Stimulated activated CD8-positive, alpha-beta memory T cell treated with anti-CD3 and anti-CD28 coated beads, Interleukin-7, amount 100 ng/mL, for 24 hours (primary cell): ENCODE measurements at regions not wholly inside any gene's neighbourhood (a gene's known extent, or its start where the extent isn't known, plus 50 kb on each side); places are given as distances from the start of the nearest gene placed in this dataset.
"Not testable (repeated sequence)": the region's sequence is repeated elsewhere in the genome, so short reads cannot be mapped to it uniquely, and the experiment has no call there.

Experiments used
- DNase-seq: peaks from one replicate; pipeline ENCODE4 v3.0.0-alpha.2; 2020; ENCODE audit warnings: low read depth

- no peak for DNase-seq
Measured at GRCh38 chr5:14942212-14942611, 70.6 kb upstream of the ANKH start.

GRCh38 chr5:14937254-14937653 is 65.7 kb upstream of the ANKH start:
- no peak for DNase-seq

- DNase-seq, result no peak
Measured at GRCh38 chr5:14936588-14936987, 65.0 kb upstream of the ANKH start.

GRCh38 chr5:14935341-14935740 is 63.8 kb upstream of the ANKH start:
- DNase-seq, result no peak

GRCh38 chr5:14932902-14933469 is 61.4 kb upstream of the ANKH start:
- no peak for DNase-seq

- DNase-seq, result no peak
Measured at GRCh38 chr5:14930486-14930885, 58.9 kb upstream of the ANKH start.

- DNase-seq, result no peak
Measured at GRCh38 chr5:14929293-14930065, 57.9 kb upstream of the ANKH start.

- DNase-seq, result no peak
Measured at GRCh38 chr5:14928661-14929060, 57.1 kb upstream of the ANKH start.

GRCh38 chr5:14925326-14925725 is 53.7 kb upstream of the ANKH start:
- no peak for DNase-seq

GRCh38 chr5:14922952-14923351 is 51.4 kb upstream of the ANKH start:
- not testable (repeated sequence) for DNase-seq

- no peak for DNase-seq
Measured at GRCh38 chr5:14922456-14922855, 50.9 kb upstream of the ANKH start.
